GM12878 (cell line): ENCODE measurements at regions not wholly inside any gene's neighbourhood (a gene's known extent, or its start where the extent isn't known, plus 50 kb on each side); places are given as distances from the start of the nearest gene placed in this dataset.

ENCODE experiments used
- ATAC-seq: fragments of 200-7000 bp; cut with Tn5 transposase; 3 replicates; pipeline ENCODE4 v1.9.1; 2020; ENCODE audit warnings: mild to moderate bottlenecking, moderate library complexity
- BruUV-seq: library from RNA; stranded (reverse); fragments of 400-500 nt; replicated peaks from 2 replicates; lab custom pipeline; 2021; lab: Mats Ljungman, UMichigan
- CTCF ChIA-PET: fragments of 300-600 bp; sonication (Branson Sonifier 250); formaldehyde crosslinking; extraction: SDS; loops from one replicate; lab custom pipeline; 2021; ENCODE audit warnings: inconsistent platforms; lab: Yijun Ruan, JAX
- POLR2A ChIA-PET: fragments of 350-600 bp; formaldehyde crosslinking; extraction: SDS; loops from one replicate; lab custom pipeline; 2021; ENCODE audit warnings: inconsistent platforms; lab: Charles Lee
- RAD21 ChIA-PET: fragments of 300-600 bp; sonication (Branson Sonifier 250); formaldehyde crosslinking; loops from one replicate; lab custom pipeline; 2023; ENCODE audit warnings: antibody characterized with exemption; ENCODE audit not compliant: unreplicated experiment; lab: Charles Lee
- SMC1A ChIA-PET: fragments of 300-600 bp; sonication (Branson Sonifier 250); formaldehyde crosslinking; loops from one replicate; lab custom pipeline; 2023; ENCODE audit not compliant: unreplicated experiment, uncharacterized antibody; lab: Charles Lee
- DNase-seq: peaks from one replicate; pipeline ENCODE4 v3.0.0-alpha.2; 2011; ENCODE audit warnings: low read depth, low spot score
- FAIRE-seq: peaks from 3 replicates; lab custom pipeline; 2011; peaks lifted over from hg19 to GRCh38; lab: Jason Lieb, UNC
- H2AFZ ChIP-seq: 2 replicates; pipeline ENCODE4 v1.6.0; 2011; ENCODE audit warnings: low read depth, low read length, control low read depth; ENCODE audit not compliant: control insufficient read depth
- H3K27ac ChIP-seq: 2 replicates; pipeline ENCODE4 v1.5.1; 2011; ENCODE audit warnings: control low read depth; ENCODE audit not compliant: control insufficient read depth, insufficient read depth
- H3K27me3 ChIP-seq, 2 experiments: replicated peaks in 1 of 2; 2 replicates each; pipeline versions ENCODE4 v1.6.0 to v1.6.1; 2011; ENCODE audit warnings: low read length in 1 of 2; ENCODE audit not compliant: control insufficient read depth in 2 of 2, insufficient read depth in 2 of 2
- H3K36me3 ChIP-seq, 2 experiments: 2 replicates each; pipeline ENCODE4 v1.5.1; 2011; ENCODE audit warnings: low read length in 1 of 2; ENCODE audit not compliant: control insufficient read depth in 2 of 2, insufficient read depth in 2 of 2
- H3K4me1 ChIP-seq: 2 replicates; pipeline ENCODE4 v1.6.1; 2011; ENCODE audit warnings: mild to moderate bottlenecking, low read length, moderate library complexity, mixed read lengths; ENCODE audit not compliant: control insufficient read depth, insufficient read depth
- H3K4me2 ChIP-seq: 2 replicates; pipeline ENCODE4 v1.6.0; 2011; ENCODE audit warnings: control low read depth; ENCODE audit not compliant: control insufficient read depth, insufficient read depth
- H3K4me3 ChIP-seq: fragments of 200-600 bp; sonication (generic); 2 replicates; pipeline ENCODE4 v1.5.1; 2016
- H3K79me2 ChIP-seq: 2 replicates; pipeline ENCODE4 v1.6.0; 2011; ENCODE audit warnings: low read length; ENCODE audit not compliant: control insufficient read depth, insufficient read depth
- H3K9ac ChIP-seq: 2 replicates; pipeline ENCODE4 v1.8.0; 2011; ENCODE audit warnings: low read length, control low read depth, mixed read lengths; ENCODE audit not compliant: control insufficient read depth, insufficient read depth
- H3K9me3 ChIP-seq: replicated peaks from 3 replicates; pipeline ENCODE4 v1.5.1; 2011; ENCODE audit warnings: mild to moderate bottlenecking, low read length; ENCODE audit not compliant: control insufficient read depth, insufficient read depth
- H4K20me1 ChIP-seq: 2 replicates; pipeline ENCODE4 v1.6.0; 2011; ENCODE audit not compliant: control insufficient read depth, insufficient read depth
- CBFB ChIP-seq: IDR thresholded peaks from 2 replicates; pipeline ENCODE4 v1.6.1; 2016; ENCODE audit warnings: antibody characterized with exemption, low read depth
- CBX3 ChIP-seq: fragments of 200-600 bp; sonication (generic); IDR thresholded peaks from 2 replicates; pipeline ENCODE4 v1.6.1; 2016; ENCODE audit warnings: low read depth, borderline replicate concordance
- CREM ChIP-seq: IDR thresholded peaks from 2 replicates; pipeline ENCODE4 v1.6.1; 2014; ENCODE audit warnings: antibody characterized with exemption, low read depth
- EZH2 ChIP-seq: IDR thresholded peaks from 2 replicates; pipeline ENCODE4 v1.6.1; 2012; ENCODE audit warnings: low read depth, mild to moderate bottlenecking, control low read depth, inconsistent platforms, low read length, borderline replicate concordance; ENCODE audit not compliant: control insufficient read depth
- HDAC2 ChIP-seq: fragments of 200-600 bp; sonication (generic); IDR thresholded peaks from 2 replicates; pipeline ENCODE4 v1.6.1; 2017
- HDAC6 ChIP-seq: fragments of 200-600 bp; sonication (generic); IDR thresholded peaks from one replicate; pipeline ENCODE4 v1.8.0; 2017; ENCODE audit warnings: antibody characterized with exemption; ENCODE audit not compliant: unreplicated experiment
- MYC ChIP-seq: IDR thresholded peaks from 2 replicates; pipeline ENCODE4 v1.6.1; 2011; ENCODE audit warnings: mild to moderate bottlenecking, low read length, moderate library complexity, inconsistent platforms; ENCODE audit not compliant: insufficient read depth, insufficient replicate concordance, insufficient read length, severe bottlenecking
- NR2C1 ChIP-seq: fragments of 450-650 bp; IDR thresholded peaks from 2 replicates; pipeline ENCODE4 v1.6.1; 2017; ENCODE audit warnings: antibody characterized with exemption, mild to moderate bottlenecking, moderate library complexity
- NR2F1 ChIP-seq: fragments of 450-650 bp; conservative IDR thresholded peaks from 2 replicates; pipeline ENCODE4 v1.6.1; 2017; ENCODE audit warnings: mild to moderate bottlenecking
- RBBP5 ChIP-seq: fragments of 200-600 bp; sonication (generic); conservative IDR thresholded peaks from 2 replicates; pipeline ENCODE4 v1.6.1; 2016
- RUNX3 ChIP-seq: IDR thresholded peaks from 2 replicates; pipeline ENCODE4 v1.6.1; 2012; ENCODE audit warnings: low read length, inconsistent platforms
- SIN3A ChIP-seq: IDR thresholded peaks from 2 replicates; pipeline ENCODE4 v1.6.1; 2012; ENCODE audit warnings: low read depth, low read length, improper control_type of control experiment
- SP1 ChIP-seq: IDR thresholded peaks from one replicate; pipeline ENCODE4 v1.6.1; 2011; ENCODE audit warnings: low read depth, low read length
- WGBS: methylation state at CpG from one replicate; pipeline ENCODE4 v1.1.6; 2016; ENCODE audit warnings: low lambda C conversion rate; ENCODE audit not compliant: insufficient replicate concordance, insufficient coverage; ENCODE audit errors: missing lambda C conversion rate; 5-methylcytosine and 5-hydroxymethylcytosine counted together
- in situ Hi-C: fragments of 300-500 bp; cut with MboI; formaldehyde crosslinking; loops from 9 replicates; pipeline ENCODE4 v1.14.3; 2018; ENCODE audit warnings: mixed read lengths
- intact Hi-C: fragments of 100-400 bp; cut with micrococcal nuclease; formaldehyde crosslinking; loops from one replicate; pipeline ENCODE4 v1.14.2; 2022; ENCODE audit not compliant: unreplicated experiment
- TF ChIP-seq, protein P1 (sequence below): fragments of 450-650 bp; IDR thresholded peaks from 2 replicates; pipeline ENCODE4 v1.6.1; 2017; ENCODE audit warnings: antibody characterized with exemption, mild to moderate bottlenecking, moderate library complexity
- TF ChIP-seq, protein P2 (sequence below): IDR thresholded peaks from 2 replicates; pipeline ENCODE4 v1.6.1; 2011; ENCODE audit warnings: low read depth, mild to moderate bottlenecking, low read length, moderate library complexity, borderline replicate concordance; ENCODE audit errors: extremely low read depth
- TF ChIP-seq, protein P3 (sequence below): IDR thresholded peaks from 2 replicates; pipeline ENCODE4 v1.6.1; 2012; ENCODE audit warnings: low read length, inconsistent platforms
- TF ChIP-seq, protein P4 (sequence below): fragments of 150-350 bp; IDR thresholded peaks from 2 replicates; pipeline ENCODE4 v1.6.1; 2014; ENCODE audit warnings: mild to moderate bottlenecking, low read depth, low read length

DNA sequence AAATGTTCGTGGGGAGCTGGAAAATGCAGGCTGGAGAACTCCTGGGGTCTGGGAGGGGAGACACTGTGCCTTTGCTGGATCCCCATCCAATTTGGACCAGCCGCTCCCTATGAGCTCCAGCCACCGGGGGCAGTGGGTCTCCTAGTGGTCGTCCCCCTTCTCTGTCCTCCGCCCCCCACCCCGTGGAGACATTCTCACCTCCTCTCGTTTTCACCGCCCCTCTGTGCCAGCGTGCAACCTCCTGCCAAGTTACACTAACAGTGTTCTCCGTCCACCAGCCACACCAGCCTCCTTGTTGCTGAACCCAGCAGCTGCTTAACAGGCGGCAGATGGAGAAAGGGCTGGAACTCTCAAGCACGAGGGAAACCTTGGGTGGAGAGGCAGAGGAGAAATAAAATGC lies 67.4 kb upstream of the SOX9 start (continued):
- TF ChIP-seq CBX3 (no peak), MYC (no peak), RBBP5 (no peak), HDAC6 (no peak), SP1 (no peak), CREM (no peak), HDAC2 (no peak)
- TF ChIP-seq, protein P1, sequence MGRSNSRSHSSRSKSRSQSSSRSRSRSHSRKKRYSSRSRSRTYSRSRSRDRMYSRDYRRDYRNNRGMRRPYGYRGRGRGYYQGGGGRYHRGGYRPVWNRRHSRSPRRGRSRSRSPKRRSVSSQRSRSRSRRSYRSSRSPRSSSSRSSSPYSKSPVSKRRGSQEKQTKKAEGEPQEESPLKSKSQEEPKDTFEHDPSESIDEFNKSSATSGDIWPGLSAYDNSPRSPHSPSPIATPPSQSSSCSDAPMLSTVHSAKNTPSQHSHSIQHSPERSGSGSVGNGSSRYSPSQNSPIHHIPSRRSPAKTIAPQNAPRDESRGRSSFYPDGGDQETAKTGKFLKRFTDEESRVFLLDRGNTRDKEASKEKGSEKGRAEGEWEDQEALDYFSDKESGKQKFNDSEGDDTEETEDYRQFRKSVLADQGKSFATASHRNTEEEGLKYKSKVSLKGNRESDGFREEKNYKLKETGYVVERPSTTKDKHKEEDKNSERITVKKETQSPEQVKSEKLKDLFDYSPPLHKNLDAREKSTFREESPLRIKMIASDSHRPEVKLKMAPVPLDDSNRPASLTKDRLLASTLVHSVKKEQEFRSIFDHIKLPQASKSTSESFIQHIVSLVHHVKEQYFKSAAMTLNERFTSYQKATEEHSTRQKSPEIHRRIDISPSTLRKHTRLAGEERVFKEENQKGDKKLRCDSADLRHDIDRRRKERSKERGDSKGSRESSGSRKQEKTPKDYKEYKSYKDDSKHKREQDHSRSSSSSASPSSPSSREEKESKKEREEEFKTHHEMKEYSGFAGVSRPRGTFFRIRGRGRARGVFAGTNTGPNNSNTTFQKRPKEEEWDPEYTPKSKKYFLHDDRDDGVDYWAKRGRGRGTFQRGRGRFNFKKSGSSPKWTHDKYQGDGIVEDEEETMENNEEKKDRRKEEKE, result no peak
- TF ChIP-seq, protein P2, sequence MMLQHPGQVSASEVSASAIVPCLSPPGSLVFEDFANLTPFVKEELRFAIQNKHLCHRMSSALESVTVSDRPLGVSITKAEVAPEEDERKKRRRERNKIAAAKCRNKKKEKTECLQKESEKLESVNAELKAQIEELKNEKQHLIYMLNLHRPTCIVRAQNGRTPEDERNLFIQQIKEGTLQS, result no peak

DNA sequence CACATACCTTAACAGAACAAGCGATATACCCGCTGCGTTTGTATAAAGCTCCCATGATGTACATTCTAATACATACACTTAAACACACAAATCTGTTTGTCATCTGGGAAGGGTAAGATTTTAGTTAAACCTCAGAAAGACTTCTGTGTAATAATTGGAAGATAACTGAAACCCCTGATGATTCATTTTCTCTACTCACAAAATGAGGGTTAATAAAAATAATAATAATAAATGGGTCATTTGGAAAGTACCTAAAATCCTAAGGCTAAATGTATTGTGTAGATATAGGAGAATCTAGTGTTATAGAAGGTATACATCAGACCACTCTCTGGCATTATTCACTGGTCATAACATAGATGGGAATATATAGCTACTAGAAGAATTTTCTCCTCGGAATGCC lies 64.7 kb upstream of the SOX9 start:
- BruUV-seq, result no TSS peak
- no peak overlapping the region for H3K4me2 ChIP-seq
- H3K9ac ChIP-seq, result no peak overlapping the region
- ChIA-PET SMC1A (interaction anchor here (1.0 to 1.8 kb wide), 5 partner anchors 9 to 174 kb away, joined by 3 to 6 read pairs (median 4); no protein-coding TSS in a partner anchor), RAD21 (interaction anchor here (1.3 to 1.6 kb wide), 3 partner anchors 21 to 51 kb away, joined by 4 read pairs; no protein-coding TSS in a partner anchor), CTCF (interaction anchor here (1.4 kb wide), 1 partner anchor 17 kb away, joined by 3 read pairs; no protein-coding TSS in a partner anchor), POLR2A (no interaction called here)
- FAIRE-seq, result no peak
- in situ Hi-C loops, result no loop called here
- H2AFZ ChIP-seq, result no peak overlapping the region
- peak; percentile 57 for ATAC-seq
- no peak overlapping the region; the same call in 1 of the 2 replicates for H3K27ac ChIP-seq
- no peak overlapping the region for H3K4me3 ChIP-seq
- H3K36me3 ChIP-seq, result no peaks in the 10 kb centered on the region
- H4K20me1 ChIP-seq, result no peaks in the 10 kb centered on the region
- WGBS, result 72% methylated on average over 4 of the region's 4 CpGs
- no peaks in the 10 kb centered on the region for H3K79me2 ChIP-seq
- no peaks in the 10 kb centered on the region for H3K27me3 ChIP-seq
- H3K4me1 ChIP-seq, result no peaks in the 10 kb centered on the region; the same call in 1 of the 2 replicates
- H3K9me3 ChIP-seq, result no peaks in the 10 kb centered on the region; the same call in 2 of the 3 replicates
- DNase-seq, result no peak
- intact Hi-C loops, result loop anchor here (2.0 kb wide), 1 partner anchor 21 kb away; no protein-coding TSS in a partner anchor
- TF ChIP-seq CBFB, result no peak
- TF ChIP-seq EZH2, result no peak
- TF ChIP-seq CBX3, result no peak
- TF ChIP-seq RUNX3, result peak; percentile 41; the same call in 1 of the 2 replicates
- TF ChIP-seq, protein P3, sequence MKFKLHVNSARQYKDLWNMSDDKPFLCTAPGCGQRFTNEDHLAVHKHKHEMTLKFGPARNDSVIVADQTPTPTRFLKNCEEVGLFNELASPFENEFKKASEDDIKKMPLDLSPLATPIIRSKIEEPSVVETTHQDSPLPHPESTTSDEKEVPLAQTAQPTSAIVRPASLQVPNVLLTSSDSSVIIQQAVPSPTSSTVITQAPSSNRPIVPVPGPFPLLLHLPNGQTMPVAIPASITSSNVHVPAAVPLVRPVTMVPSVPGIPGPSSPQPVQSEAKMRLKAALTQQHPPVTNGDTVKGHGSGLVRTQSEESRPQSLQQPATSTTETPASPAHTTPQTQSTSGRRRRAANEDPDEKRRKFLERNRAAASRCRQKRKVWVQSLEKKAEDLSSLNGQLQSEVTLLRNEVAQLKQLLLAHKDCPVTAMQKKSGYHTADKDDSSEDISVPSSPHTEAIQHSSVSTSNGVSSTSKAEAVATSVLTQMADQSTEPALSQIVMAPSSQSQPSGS, result peak; percentile 54; the same call in 1 of the 2 replicates
- TF ChIP-seq SIN3A, result no peak
- no peak for TF ChIP-seq MYC
- no peak for TF ChIP-seq NR2F1
- TF ChIP-seq NR2C1, result no peak
- TF ChIP-seq, protein P4, sequence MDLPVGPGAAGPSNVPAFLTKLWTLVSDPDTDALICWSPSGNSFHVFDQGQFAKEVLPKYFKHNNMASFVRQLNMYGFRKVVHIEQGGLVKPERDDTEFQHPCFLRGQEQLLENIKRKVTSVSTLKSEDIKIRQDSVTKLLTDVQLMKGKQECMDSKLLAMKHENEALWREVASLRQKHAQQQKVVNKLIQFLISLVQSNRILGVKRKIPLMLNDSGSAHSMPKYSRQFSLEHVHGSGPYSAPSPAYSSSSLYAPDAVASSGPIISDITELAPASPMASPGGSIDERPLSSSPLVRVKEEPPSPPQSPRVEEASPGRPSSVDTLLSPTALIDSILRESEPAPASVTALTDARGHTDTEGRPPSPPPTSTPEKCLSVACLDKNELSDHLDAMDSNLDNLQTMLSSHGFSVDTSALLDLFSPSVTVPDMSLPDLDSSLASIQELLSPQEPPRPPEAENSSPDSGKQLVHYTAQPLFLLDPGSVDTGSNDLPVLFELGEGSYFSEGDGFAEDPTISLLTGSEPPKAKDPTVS, result no peak
